ENCODE measurements at regions not wholly inside any gene's neighbourhood (a gene's known extent, or its start where the extent isn't known, plus 50 kb on each side); places are given as distances from the start of the nearest gene placed in this dataset.

DNA sequence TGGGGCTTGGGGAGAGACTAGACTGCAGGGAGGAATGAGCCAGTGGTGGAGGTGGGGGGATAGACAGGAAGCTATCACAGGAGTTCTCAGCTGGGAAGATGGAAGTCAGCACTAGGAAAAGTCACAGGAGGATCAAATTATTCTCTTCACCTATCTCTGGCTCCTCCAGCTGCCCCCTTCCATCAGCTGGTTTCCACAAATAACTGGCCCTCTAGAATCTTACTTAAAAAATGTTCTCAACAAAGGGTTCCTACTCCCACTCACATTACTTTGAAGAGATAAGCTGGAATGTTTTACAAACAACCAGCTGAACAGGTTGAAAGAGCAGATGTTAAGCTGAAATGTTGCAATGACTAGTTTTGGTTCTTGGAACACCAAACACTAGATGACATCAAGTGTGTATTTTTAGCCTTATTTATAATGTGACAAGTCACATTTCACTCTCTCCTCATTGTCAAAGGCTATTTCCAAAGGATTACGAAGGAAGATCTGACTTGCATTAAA is 102.7 kb upstream of the AADACL2 start:
- no peak for DNase-seq (ENCODE audit: low read depth, low spot score)
- ATAC-seq = no peak
- BruUV-seq (replicated peaks) = no TSS peak

More for the DNA sequence above, 102.7 kb upstream of the AADACL2 start:
- CTCF ChIA-PET = no interaction called here
- no peaks in the 10 kb centered on the region for H3K9me2 ChIP-seq (ENCODE audit: insufficient read depth)
- POLR2A ChIA-PET = no interaction called here
- H2AFZ ChIP-seq (ENCODE audit: low read depth, low read length, poor library complexity, severe bottlenecking) = no peak overlapping the region
- intact Hi-C loops (cut with micrococcal nuclease) = no loop called here
- H3K4me2 ChIP-seq (ENCODE audit: low read length) = no peak overlapping the region
- TF ChIP-seq SIN3A (IDR thresholded peaks at IDR 0.05; ENCODE audit: low read depth) (no peak), YY1 (IDR thresholded peaks at IDR 0.05; ENCODE audit: extremely low read depth, insufficient replicate concordance, low read depth, low read length) (no peak), RAD21 (IDR thresholded peaks at IDR 0.05; ENCODE audit: low read depth) (no peak), SRF (IDR thresholded peaks at IDR 0.05; ENCODE audit: low read depth) (no peak), EZH2 (IDR thresholded peaks at IDR 0.05) (no peak), CEBPB (IDR thresholded peaks at IDR 0.05; ENCODE audit: low read depth) (no peak), POLR2A (IDR thresholded peaks at IDR 0.05; ENCODE audit: borderline replicate concordance, extremely low read depth, insufficient read depth, insufficient read length) (no peak), CBX3 (IDR thresholded peaks at IDR 0.05; ENCODE audit: low read depth) (no peak), ELF1 (IDR thresholded peaks at IDR 0.05; ENCODE audit: borderline replicate concordance, low read depth) (no peak), JUND (IDR thresholded peaks at IDR 0.05) (no peak), ZNF274 (IDR thresholded peaks at IDR 0.05; ENCODE audit: low read depth, low read length) (no peak), EZH2phosphoT487 (IDR thresholded peaks at IDR 0.05; ENCODE audit: borderline replicate concordance) (no peak), SP1 (IDR thresholded peaks at IDR 0.05; ENCODE audit: low read depth) (no peak), ZBTB33 (IDR thresholded peaks at IDR 0.05; ENCODE audit: extremely low read depth, insufficient replicate concordance, low read length) (no peak), TCF7L2 (IDR thresholded peaks at IDR 0.05; ENCODE audit: borderline replicate concordance, extremely low read depth, insufficient read depth, insufficient read length) (no peak), ZFX (IDR thresholded peaks at IDR 0.05) (no peak), CTCF (IDR thresholded peaks at IDR 0.05 in 2 of 3, conservative IDR thresholded peaks at IDR 0.05 in 1 of 3; ENCODE audit: borderline replicate concordance in 1 of 3, insufficient read depth in 1 of 3, low read depth in 2 of 3, low read length in 2 of 3) (no peak), EGR1 (IDR thresholded peaks at IDR 0.05; ENCODE audit: low read depth) (no peak)
- TF ChIP-seq, protein P1, sequence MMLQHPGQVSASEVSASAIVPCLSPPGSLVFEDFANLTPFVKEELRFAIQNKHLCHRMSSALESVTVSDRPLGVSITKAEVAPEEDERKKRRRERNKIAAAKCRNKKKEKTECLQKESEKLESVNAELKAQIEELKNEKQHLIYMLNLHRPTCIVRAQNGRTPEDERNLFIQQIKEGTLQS (IDR thresholded peaks at IDR 0.05) = no peak
- TF ChIP-seq, protein P2, sequence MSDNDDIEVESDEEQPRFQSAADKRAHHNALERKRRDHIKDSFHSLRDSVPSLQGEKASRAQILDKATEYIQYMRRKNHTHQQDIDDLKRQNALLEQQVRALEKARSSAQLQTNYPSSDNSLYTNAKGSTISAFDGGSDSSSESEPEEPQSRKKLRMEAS (IDR thresholded peaks at IDR 0.05) = no peak
- no peaks in the 10 kb centered on the region for H3K27me3 ChIP-seq (ENCODE audit: insufficient read depth, low read length)
- no peaks in the 10 kb centered on the region for H3K79me2 ChIP-seq (ENCODE audit: insufficient read depth, low read length)
- H3K4me3 ChIP-seq (replicated peaks in 1 of 2; ENCODE audit: low read depth in 1 of 2, low read length in 2 of 2) = no peak overlapping the region
- no peak overlapping the region for H3K9ac ChIP-seq (ENCODE audit: low read length)
- no peaks in the 10 kb centered on the region for H3K4me1 ChIP-seq (ENCODE audit: control insufficient read depth in 1 of 2, insufficient read depth in 2 of 2, low read length in 2 of 2)
- H4K20me1 ChIP-seq (ENCODE audit: insufficient read depth) = no peaks in the 10 kb centered on the region
- RAD21 ChIA-PET (ENCODE audit: low non-redundant PET in 1 of 2, low total read pairs in 2 of 2, uncharacterized antibody in 2 of 2, unreplicated experiment in 2 of 2) = no interaction called here
- H3K36me3 ChIP-seq (ENCODE audit: control insufficient read depth in 1 of 2, insufficient read depth in 2 of 2, low read length in 2 of 2) = no peaks in the 10 kb centered on the region
- no peak overlapping the region for H3K27ac ChIP-seq (ENCODE audit: low read depth, low read length)
- no peaks in the 10 kb centered on the region for H3K9me3 ChIP-seq (ENCODE audit: control insufficient read depth in 1 of 2, insufficient read depth in 1 of 2, low read depth in 1 of 2, low read length in 2 of 2)

Data from HCT116 (cell line).